ENCODE measurements at regions not wholly inside any gene's neighbourhood (a gene's known extent, or its start where the extent isn't known, plus 50 kb on each side); places are given as distances from the start of the nearest gene placed in this dataset.

- TF ChIP-seq CTCF (IDR thresholded peaks at IDR 0.05; ENCODE audit: low read depth, low read length, poor library complexity, severe bottlenecking), result no peak
- TF ChIP-seq EZH2phosphoT487 (IDR thresholded peaks at IDR 0.05; ENCODE audit: borderline replicate concordance, low read length), result no peak
Observed at GRCh38 chr5:68872088-68872839, 221.6 kb upstream of the SLC30A5 start.

All from DOHH2 (cell line).